ENCODE measurements at regions not wholly inside any gene's neighbourhood (a gene's known extent, or its start where the extent isn't known, plus 50 kb on each side); places are given as distances from the start of the nearest gene placed in this dataset.

GRCh38 chr14:28867571-28867970, 101.0 kb downstream of the FOXG1 start:
- no peak for DNase-seq
- no peaks in the 10 kb centered on the region for H3K36me3 Mint-ChIP-seq (ENCODE audit: low read depth)
- no peaks in the 10 kb centered on the region for H3K4me1 Mint-ChIP-seq
- intact Hi-C loops (cut with micrococcal nuclease): no loop called here
- TF ChIP-seq CTCF (IDR thresholded peaks at IDR 0.05): no peak
- ChIA-PET CTCF (no interaction called here), POLR2A (no interaction called here)
- H3K27me3 Mint-ChIP-seq: no peaks in the 10 kb centered on the region
- H3K27ac Mint-ChIP-seq: no peak overlapping the region
- H3K9me3 Mint-ChIP-seq: peaks cover 5% of the 10 kb centered on the region
- H3K4me3 Mint-ChIP-seq: no peak overlapping the region
- no peak for ATAC-seq (ENCODE audit: low read depth)

GRCh38 chr14:28870033-28870564, 103.5 kb downstream of the FOXG1 start:
- Mint-ChIP-seq H3K4me1 (no peaks in the 10 kb centered on the region), H3K4me3 (no peak overlapping the region), H3K9me3 (peaks cover 5% of the 10 kb centered on the region), H3K36me3 (ENCODE audit: low read depth) (no peaks in the 10 kb centered on the region), H3K27ac (no peak overlapping the region), H3K27me3 (no peaks in the 10 kb centered on the region)
- DNase-seq: no peak
- no peak for ATAC-seq (ENCODE audit: low read depth)
- no peak for TF ChIP-seq CTCF (IDR thresholded peaks at IDR 0.05)
- intact Hi-C loops (cut with micrococcal nuclease): no loop called here
- CTCF ChIA-PET: no interaction called here
- POLR2A ChIA-PET: no interaction called here

GRCh38 chr14:28875934-28876571, 109.5 kb downstream of the FOXG1 start:
- CTCF ChIA-PET: no interaction called here
- ATAC-seq (ENCODE audit: low read depth): no peak

GRCh38 chr14:28876572-28876945, 110.0 kb downstream of the FOXG1 start:
- H3K36me3 Mint-ChIP-seq (ENCODE audit: low read depth): no peaks in the 10 kb centered on the region
- ChIA-PET POLR2A (no interaction called here), CTCF (no interaction called here)
- no peaks in the 10 kb centered on the region for H3K27me3 Mint-ChIP-seq
- no peak overlapping the region for H3K4me3 Mint-ChIP-seq
- H3K4me1 Mint-ChIP-seq: no peaks in the 10 kb centered on the region
- DNase-seq (no peak), ATAC-seq (ENCODE audit: low read depth) (no peak)
- no peak for TF ChIP-seq CTCF (IDR thresholded peaks at IDR 0.05)
- no peak overlapping the region for H3K27ac Mint-ChIP-seq
- H3K9me3 Mint-ChIP-seq: no peaks in the 10 kb centered on the region
- intact Hi-C loops (cut with micrococcal nuclease): no loop called here

More at GRCh38 chr14:28875934-28876571, 109.5 kb downstream of the FOXG1 start:
- H3K27me3 Mint-ChIP-seq: no peaks in the 10 kb centered on the region
- H3K9me3 Mint-ChIP-seq: no peaks in the 10 kb centered on the region
- no peak overlapping the region for H3K4me3 Mint-ChIP-seq
- POLR2A ChIA-PET: no interaction called here
- no peak for TF ChIP-seq CTCF (IDR thresholded peaks at IDR 0.05)
- H3K36me3 Mint-ChIP-seq (ENCODE audit: low read depth): no peaks in the 10 kb centered on the region
- intact Hi-C loops (cut with micrococcal nuclease): no loop called here
- no peaks in the 10 kb centered on the region for H3K4me1 Mint-ChIP-seq
- H3K27ac Mint-ChIP-seq: no peak overlapping the region
- no peak for DNase-seq

- H3K27me3 Mint-ChIP-seq: no peaks in the 10 kb centered on the region
- POLR2A ChIA-PET: no interaction called here
- H3K27ac Mint-ChIP-seq: no peak overlapping the region
- no peaks in the 10 kb centered on the region for H3K4me1 Mint-ChIP-seq
- no peaks in the 10 kb centered on the region for H3K9me3 Mint-ChIP-seq
- no peaks in the 10 kb centered on the region for H3K36me3 Mint-ChIP-seq (ENCODE audit: low read depth)
- intact Hi-C loops (cut with micrococcal nuclease): no loop called here
- no peak overlapping the region for H3K4me3 Mint-ChIP-seq
- DNase-seq: no peak
- TF ChIP-seq CTCF (IDR thresholded peaks at IDR 0.05): no peak
- no peak for ATAC-seq (ENCODE audit: low read depth)
- CTCF ChIA-PET: no interaction called here
These were observed 111.3 kb downstream of the FOXG1 start for GRCh38 chr14:28877923-28878322.

All from activated B cell treated with CpG ODN at 0.5 μM for 24 hours (primary cell).